Upper lobe of left lung (tissue), 4 donors: ENCODE measurements at regions not wholly inside any gene's neighbourhood (a gene's known extent, or its start where the extent isn't known, plus 50 kb on each side); places are given as distances from the start of the nearest gene placed in this dataset.

Experiments used
- CTCF ChIP-seq, 6 experiments: fragments of 450-650 bp in 4 of 6; fragments of 200-600 bp in 2 of 6; sonication (generic) in 2 of 6; IDR thresholded peaks; one replicate each; pipeline ENCODE4 v1.5.1; 2016 to 2019; ENCODE audit warnings: antibody characterized with exemption in 6 of 6
- POLR2A ChIP-seq, 4 donors: fragments of 450-650 bp; IDR thresholded peaks; one replicate each; pipeline ENCODE4 v1.5.1; 2016 to 2017; ENCODE audit warnings: antibody characterized with exemption in 4 of 4, mild to moderate bottlenecking in 2 of 4

- TF ChIP-seq CTCF (IDR thresholded peaks at IDR 0.05) (no peak), POLR2A (IDR thresholded peaks at IDR 0.05) (no peak)
Measured at GRCh38 chr5:136491806-136492205, 126.5 kb upstream of the TRPC7 start.
